ENCODE measurements at regions not wholly inside any gene's neighbourhood (a gene's known extent, or its start where the extent isn't known, plus 50 kb on each side); places are given as distances from the start of the nearest gene placed in this dataset.
"Not testable (repeated sequence)": the region's sequence is repeated elsewhere in the genome, so short reads cannot be mapped to it uniquely, and the experiment has no call there.

- DNase-seq: no peak
Observed at GRCh38 chr3:82261013-82261412, 499.6 kb upstream of the GBE1 start.

GRCh38 chr3:82259994-82260393, 498.5 kb upstream of the GBE1 start:
- DNase-seq: no peak

- DNase-seq: no peak
Observed at GRCh38 chr3:82240322-82240721, 478.9 kb upstream of the GBE1 start.

- no peak for DNase-seq
Observed at GRCh38 chr3:82236257-82236656, 474.8 kb upstream of the GBE1 start.

- DNase-seq: no peak
Observed at GRCh38 chr3:82229397-82229796, 468.0 kb upstream of the GBE1 start.

GRCh38 chr3:82224661-82225060, 463.2 kb upstream of the GBE1 start:
- DNase-seq: no peak

GRCh38 chr3:82222401-82222800, 461.0 kb upstream of the GBE1 start:
- no peak for DNase-seq

GRCh38 chr3:82217571-82217970, 456.1 kb upstream of the GBE1 start:
- no peak for DNase-seq

GRCh38 chr3:82208002-82208710, 446.7 kb upstream of the GBE1 start:
- no peak for DNase-seq

- DNase-seq: no peak
Observed at GRCh38 chr3:82202269-82202668, 440.8 kb upstream of the GBE1 start.

- DNase-seq: no peak
Observed at GRCh38 chr3:82201316-82201715, 439.9 kb upstream of the GBE1 start.

GRCh38 chr3:82198009-82198408, 436.6 kb upstream of the GBE1 start:
- DNase-seq: no peak

GRCh38 chr3:82196645-82197044, 435.2 kb upstream of the GBE1 start:
- no peak for DNase-seq

- DNase-seq: no peak
Observed at GRCh38 chr3:82194870-82195269, 433.4 kb upstream of the GBE1 start.

GRCh38 chr3:82186017-82186416, 424.6 kb upstream of the GBE1 start:
- DNase-seq: no peak

GRCh38 chr3:82179291-82179690, 417.8 kb upstream of the GBE1 start:
- DNase-seq: no peak

GRCh38 chr3:82178291-82178690, 416.8 kb upstream of the GBE1 start:
- DNase-seq: no peak

GRCh38 chr3:82177774-82178173, 416.3 kb upstream of the GBE1 start:
- no peak for DNase-seq

GRCh38 chr3:82165266-82165665, 403.8 kb upstream of the GBE1 start:
- DNase-seq: no peak

- no peak for DNase-seq
Observed at GRCh38 chr3:82163907-82164520, 402.6 kb upstream of the GBE1 start.

- DNase-seq: no peak
Observed at GRCh38 chr3:82157952-82158351, 396.5 kb upstream of the GBE1 start.

- DNase-seq: not testable (repeated sequence)
Observed at GRCh38 chr3:82153892-82154291, 392.4 kb upstream of the GBE1 start.

- DNase-seq: no peak
Observed at GRCh38 chr3:82145742-82146141, 384.3 kb upstream of the GBE1 start.

GRCh38 chr3:82144811-82145210, 383.4 kb upstream of the GBE1 start:
- no peak for DNase-seq

Data from T-helper 9 cell (primary cell).